Ovary (tissue), 7 donors: ENCODE measurements at regions not wholly inside any gene's neighbourhood (a gene's known extent, or its start where the extent isn't known, plus 50 kb on each side); places are given as distances from the start of the nearest gene placed in this dataset.
"Not testable (repeated sequence)": the region's sequence is repeated elsewhere in the genome, so short reads cannot be mapped to it uniquely, and the experiment has no call there.

Source experiments
- DNase-seq, 5 donors: peaks; one replicate each; pipeline ENCODE4 v3.0.0-alpha.2; 2019 to 2020
- H3K27ac ChIP-seq, 2 donors: fragments of 200-600 bp; one replicate each; pipeline versions ENCODE4 v1.5.1 to v1.8.0; 2019 to 2022
- H3K27me3 ChIP-seq: fragments of 200-600 bp; one replicate; pipeline ENCODE4 v1.8.0; 2022
- H3K36me3 ChIP-seq: fragments of 200-600 bp; sonication (generic); one replicate; pipeline ENCODE4 v1.5.1; 2019
- H3K4me1 ChIP-seq: one replicate; pipeline ENCODE4 v1.8.1; 2013; ENCODE audit warnings: mild to moderate bottlenecking, moderate library complexity; ENCODE audit not compliant: insufficient read depth
- H3K4me3 ChIP-seq: fragments of 200-600 bp; sonication (generic); one replicate; pipeline ENCODE4 v1.5.1; 2017
- H3K9me3 ChIP-seq, 2 donors: fragments of 200-600 bp in 1 of 2; sonication (generic) in 1 of 2; one replicate each; pipeline versions ENCODE4 v1.5.1 to v1.8.1; 2013 to 2019; ENCODE audit warnings: mild to moderate bottlenecking in 1 of 2, moderate library complexity in 1 of 2
- EP300 ChIP-seq: sonication (generic); formaldehyde crosslinking; IDR thresholded peaks from one replicate; pipeline ENCODE4 v1.6.1; 2017; ENCODE audit warnings: antibody characterized with exemption
- POLR2A ChIP-seq: fragments of 450-650 bp; IDR thresholded peaks from one replicate; pipeline ENCODE4 v1.6.1; 2017; ENCODE audit warnings: antibody characterized with exemption, mild to moderate bottlenecking, moderate library complexity
- WGBS, 3 donors: extraction: QIAGEN DNeasy Blood & Tissue Kit in 1 of 3; methylation state at CpG; one replicate each; pipeline versions ENCODE4 v1.1.5 to v1.1.7; 2013 to 2017; 5-methylcytosine and 5-hydroxymethylcytosine counted together
- intact Hi-C, 4 donors: fragments of 100-400 bp; cut with DNase I; formaldehyde crosslinking; loops; one replicate each; pipeline versions ENCODE4 v1.11.0 to v1.15.1; 2022 to 2023
- TF ChIP-seq, protein P1 (sequence below), 3 donors: fragments of 450-650 bp in 2 of 3; fragments of 200-600 bp in 1 of 3; IDR thresholded peaks; one replicate each; pipeline versions ENCODE4 v1.5.1 to v1.8.0; 2016 to 2022; ENCODE audit warnings: antibody characterized with exemption in 3 of 3, mild to moderate bottlenecking in 1 of 3
- donor health status: DM: no; HTN: no; CAD: no; lungs with moderate emphysema.
- donor health status: DM: no; HTN: no; CAD: no.
- donor health status: Bipolar disorder and iron deficiency.
- donor health status: DM: no; HTN: no; CAD: no.
- donor health status: DM: yes; HTN: yes; CAD: no.

GRCh38 chr11:116343270-116343669 lies 429.5 kb downstream of the BUD13 start:
- DNase-seq, result no peak
- TF ChIP-seq, protein P1, sequence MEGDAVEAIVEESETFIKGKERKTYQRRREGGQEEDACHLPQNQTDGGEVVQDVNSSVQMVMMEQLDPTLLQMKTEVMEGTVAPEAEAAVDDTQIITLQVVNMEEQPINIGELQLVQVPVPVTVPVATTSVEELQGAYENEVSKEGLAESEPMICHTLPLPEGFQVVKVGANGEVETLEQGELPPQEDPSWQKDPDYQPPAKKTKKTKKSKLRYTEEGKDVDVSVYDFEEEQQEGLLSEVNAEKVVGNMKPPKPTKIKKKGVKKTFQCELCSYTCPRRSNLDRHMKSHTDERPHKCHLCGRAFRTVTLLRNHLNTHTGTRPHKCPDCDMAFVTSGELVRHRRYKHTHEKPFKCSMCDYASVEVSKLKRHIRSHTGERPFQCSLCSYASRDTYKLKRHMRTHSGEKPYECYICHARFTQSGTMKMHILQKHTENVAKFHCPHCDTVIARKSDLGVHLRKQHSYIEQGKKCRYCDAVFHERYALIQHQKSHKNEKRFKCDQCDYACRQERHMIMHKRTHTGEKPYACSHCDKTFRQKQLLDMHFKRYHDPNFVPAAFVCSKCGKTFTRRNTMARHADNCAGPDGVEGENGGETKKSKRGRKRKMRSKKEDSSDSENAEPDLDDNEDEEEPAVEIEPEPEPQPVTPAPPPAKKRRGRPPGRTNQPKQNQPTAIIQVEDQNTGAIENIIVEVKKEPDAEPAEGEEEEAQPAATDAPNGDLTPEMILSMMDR (IDR thresholded peaks at IDR 0.05), result no peak
- TF ChIP-seq POLR2A (no peak), EP300 (no peak)
- intact Hi-C loops, result no loop called here
- no peaks in the 10 kb centered on the region for H3K9me3 ChIP-seq
- H3K4me1 ChIP-seq, result no peaks in the 10 kb centered on the region
- H3K27ac ChIP-seq, result no peak overlapping the region
- 33 to 60% (median 36%) methylated on average over 3 of the region's 3 CpGs for WGBS, 3 donors
- no peak overlapping the region for H3K4me3 ChIP-seq
- no peaks in the 10 kb centered on the region for H3K36me3 ChIP-seq
- H3K27me3 ChIP-seq, result no peaks in the 10 kb centered on the region

GRCh38 chr11:116342148-116342547 lies 430.6 kb downstream of the BUD13 start:
- DNase-seq, result no peak

DNA sequence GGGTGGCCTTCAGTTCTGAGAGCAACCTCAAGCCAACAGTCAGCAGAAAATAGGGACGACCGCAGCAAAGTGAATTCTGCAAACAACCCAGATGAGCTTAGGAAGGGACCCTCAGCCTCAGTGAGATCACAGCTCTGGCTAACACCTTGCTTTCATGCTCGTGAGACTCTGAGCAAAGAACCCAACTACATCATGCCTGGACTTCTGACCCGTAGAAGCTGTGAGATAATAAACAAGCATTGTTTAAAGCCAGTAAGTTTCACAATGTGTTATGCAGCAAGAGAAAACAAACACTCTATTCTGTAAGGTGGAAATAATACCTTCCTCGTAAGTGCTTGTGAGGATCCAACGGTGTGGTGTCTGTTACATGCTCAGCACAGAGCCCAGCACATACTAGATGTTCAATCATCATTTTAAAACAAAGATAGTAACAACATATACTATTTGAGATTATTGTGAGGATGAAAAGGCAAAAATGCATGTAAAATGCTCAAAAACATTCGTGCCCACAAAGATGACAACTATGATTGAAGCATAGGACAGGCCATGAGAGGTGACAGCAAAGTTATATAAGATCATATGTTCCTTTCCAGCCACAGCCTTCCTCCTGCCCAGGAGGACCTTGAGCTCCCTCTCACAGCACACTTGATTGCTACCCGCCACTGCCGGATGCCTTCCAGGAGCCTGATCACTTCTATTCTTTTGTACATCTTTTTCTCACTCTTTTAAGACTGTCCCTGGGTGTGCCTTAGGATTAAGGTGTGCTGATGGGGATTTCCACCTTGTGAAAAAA lies 433.3 kb downstream of the BUD13 start:
- intact Hi-C loops, result no loop called here
- 63 to 78% (median 63%) methylated on average over 9 of the region's 9 CpGs for WGBS, 3 donors
- no peaks in the 10 kb centered on the region for H3K36me3 ChIP-seq
- DNase-seq, result no peak
- H3K9me3 ChIP-seq, result peaks cover 0 to 3% of the 10 kb centered on the region in 2 donors
- H3K4me3 ChIP-seq, result no peak overlapping the region
- no peaks in the 10 kb centered on the region for H3K4me1 ChIP-seq
- no peaks in the 10 kb centered on the region for H3K27me3 ChIP-seq
- TF ChIP-seq POLR2A (no peak), EP300 (no peak)
- TF ChIP-seq, protein P1 (IDR thresholded peaks at IDR 0.05), result no peak
- H3K27ac ChIP-seq, result no peak overlapping the region

More at GRCh38 chr11:116342148-116342547, 430.6 kb downstream of the BUD13 start:
- intact Hi-C loops, result no loop called here
- Histone ChIP-seq H3K36me3 (no peaks in the 10 kb centered on the region), H3K27ac (no peak overlapping the region), H3K4me3 (no peak overlapping the region), H3K9me3 (peaks cover 0 to 2% of the 10 kb centered on the region in 2 donors), H3K4me1 (no peaks in the 10 kb centered on the region), H3K27me3 (no peaks in the 10 kb centered on the region)
- 80 to 84% (median 83%) methylated on average over 7 of the region's 7 CpGs for WGBS, 3 donors
- TF ChIP-seq POLR2A (no peak), EP300 (no peak)
- TF ChIP-seq, protein P1 (IDR thresholded peaks at IDR 0.05), result no peak

- H3K27me3 ChIP-seq, intact Hi-C loops, H3K27ac ChIP-seq, H3K4me1 ChIP-seq, DNase-seq, H3K4me3 ChIP-seq, H3K9me3 ChIP-seq, H3K36me3 ChIP-seq: not testable (repeated sequence)
- 94 to 96% (median 95%) methylated on average over 4 of the region's 4 CpGs for WGBS, 3 donors
Measured at GRCh38 chr11:116338500-116338899, 434.3 kb downstream of the BUD13 start.

DNA sequence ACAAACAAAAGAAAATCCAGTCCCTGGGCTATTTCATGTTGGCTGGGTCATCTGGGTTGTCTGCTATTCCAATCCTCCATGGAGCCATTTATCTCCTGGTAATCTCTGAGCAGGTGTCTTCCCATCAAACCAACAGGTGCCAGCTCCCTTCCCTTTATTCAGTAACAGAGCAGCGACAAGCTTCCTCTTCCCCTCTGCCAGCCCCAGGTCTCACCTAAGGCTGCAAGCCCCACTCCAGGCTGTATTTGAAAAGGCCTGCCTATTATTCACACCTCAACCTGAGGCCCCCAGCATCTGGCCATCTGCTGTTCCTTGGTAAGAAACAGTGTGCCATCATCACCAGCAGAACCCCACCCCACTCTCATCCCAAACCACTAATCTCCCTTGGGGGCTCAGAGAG lies 436.2 kb downstream of the BUD13 start:
- no peaks in the 10 kb centered on the region for H3K4me1 ChIP-seq
- no peak for DNase-seq
- H3K27ac ChIP-seq, result no peak overlapping the region
- no peaks in the 10 kb centered on the region for H3K36me3 ChIP-seq
- intact Hi-C loops, result no loop called here
- 90 to 100% (median 94%) methylated on average over 1 of the region's 1 CpG for WGBS, 3 donors
- H3K27me3 ChIP-seq, result no peaks in the 10 kb centered on the region
- H3K4me3 ChIP-seq, result no peak overlapping the region
- TF ChIP-seq, protein P1 (IDR thresholded peaks at IDR 0.05), result no peak
- no peak for TF ChIP-seq POLR2A
- TF ChIP-seq EP300, result no peak
- H3K9me3 ChIP-seq, result peaks cover 0 to 3% of the 10 kb centered on the region in 2 donors
